ENCODE measurements at regions not wholly inside any gene's neighbourhood (a gene's known extent, or its start where the extent isn't known, plus 50 kb on each side); places are given as distances from the start of the nearest gene placed in this dataset.

DNA sequence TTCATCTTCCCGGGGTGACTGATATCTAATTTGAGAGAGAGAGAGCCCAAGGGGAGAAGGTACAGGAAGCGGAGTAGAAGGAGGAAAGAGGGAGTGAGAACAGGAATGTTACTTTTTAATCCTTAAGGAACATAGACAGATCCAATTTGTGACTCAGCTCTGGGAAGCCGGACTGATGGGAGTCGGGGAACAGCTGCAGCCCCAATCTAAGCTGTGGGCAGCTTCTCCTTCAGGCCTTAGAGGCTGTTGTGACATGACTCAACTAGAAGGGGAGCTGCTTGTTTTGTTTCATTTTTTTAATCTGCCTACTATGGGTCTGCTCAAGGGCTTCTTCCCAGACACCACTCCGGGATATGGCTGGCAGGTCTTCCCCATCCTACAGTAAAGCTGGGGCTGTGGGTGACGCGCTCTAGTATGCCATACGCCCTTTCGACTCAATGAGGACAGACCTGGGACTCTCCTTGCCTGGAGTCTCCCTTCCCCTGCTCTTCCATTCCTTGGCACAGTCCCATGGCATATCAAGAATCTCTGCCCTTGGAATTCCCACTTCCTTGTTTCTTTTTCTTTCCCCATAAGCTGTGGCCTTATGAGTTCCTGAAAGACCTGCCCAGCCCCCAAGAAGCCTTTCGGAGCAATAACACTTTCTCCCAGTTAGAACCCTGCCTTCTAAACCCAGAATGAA lies 103.3 kb upstream of the AKIP1 start:
- no peaks in the 10 kb centered on the region for H3K9me3 ChIP-seq (ENCODE audit: insufficient read depth, low read depth)
- no peak for DNase-seq
- no TSS peak for BruUV-seq (replicated peaks)
- POLR2A ChIA-PET (ENCODE audit: unreplicated experiment) = interaction anchor here (0.5 kb wide), 1 partner anchor 86 kb away, joined by 5 read pairs; no protein-coding TSS in a partner anchor
- H3K27me3 ChIP-seq (ENCODE audit: insufficient read depth, low read depth) = no peaks in the 10 kb centered on the region
- H3F3A ChIP-seq (ENCODE audit: insufficient read depth, low read depth) = no peaks in the 10 kb centered on the region
- H3K9me2 ChIP-seq (ENCODE audit: insufficient read depth) = no peaks in the 10 kb centered on the region
- H3K4me2 ChIP-seq = no peak overlapping the region
- no peak overlapping the region for H3K4me3 ChIP-seq
- H3K4me1 ChIP-seq (replicated peaks; ENCODE audit: insufficient read depth) = peaks cover 9% of the 10 kb centered on the region
- intact Hi-C loops (cut with micrococcal nuclease; ENCODE audit: unreplicated experiment) = no loop called here
- H3K36me3 ChIP-seq (ENCODE audit: low read depth) = no peaks in the 10 kb centered on the region
- TF ChIP-seq EZH2 (IDR thresholded peaks at IDR 0.05; ENCODE audit: low read depth) = no peak
- TF ChIP-seq, protein P1, sequence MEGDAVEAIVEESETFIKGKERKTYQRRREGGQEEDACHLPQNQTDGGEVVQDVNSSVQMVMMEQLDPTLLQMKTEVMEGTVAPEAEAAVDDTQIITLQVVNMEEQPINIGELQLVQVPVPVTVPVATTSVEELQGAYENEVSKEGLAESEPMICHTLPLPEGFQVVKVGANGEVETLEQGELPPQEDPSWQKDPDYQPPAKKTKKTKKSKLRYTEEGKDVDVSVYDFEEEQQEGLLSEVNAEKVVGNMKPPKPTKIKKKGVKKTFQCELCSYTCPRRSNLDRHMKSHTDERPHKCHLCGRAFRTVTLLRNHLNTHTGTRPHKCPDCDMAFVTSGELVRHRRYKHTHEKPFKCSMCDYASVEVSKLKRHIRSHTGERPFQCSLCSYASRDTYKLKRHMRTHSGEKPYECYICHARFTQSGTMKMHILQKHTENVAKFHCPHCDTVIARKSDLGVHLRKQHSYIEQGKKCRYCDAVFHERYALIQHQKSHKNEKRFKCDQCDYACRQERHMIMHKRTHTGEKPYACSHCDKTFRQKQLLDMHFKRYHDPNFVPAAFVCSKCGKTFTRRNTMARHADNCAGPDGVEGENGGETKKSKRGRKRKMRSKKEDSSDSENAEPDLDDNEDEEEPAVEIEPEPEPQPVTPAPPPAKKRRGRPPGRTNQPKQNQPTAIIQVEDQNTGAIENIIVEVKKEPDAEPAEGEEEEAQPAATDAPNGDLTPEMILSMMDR (conservative IDR thresholded peaks at IDR 0.05) = no peak
- no peak overlapping the region for H2AFZ ChIP-seq
- H4K20me1 ChIP-seq (ENCODE audit: insufficient read depth) = no peaks in the 10 kb centered on the region
- H3K27ac ChIP-seq = no peak overlapping the region
- CTCF ChIA-PET = no interaction called here
- no peaks in the 10 kb centered on the region for H3K79me2 ChIP-seq (ENCODE audit: low read depth)

DNA sequence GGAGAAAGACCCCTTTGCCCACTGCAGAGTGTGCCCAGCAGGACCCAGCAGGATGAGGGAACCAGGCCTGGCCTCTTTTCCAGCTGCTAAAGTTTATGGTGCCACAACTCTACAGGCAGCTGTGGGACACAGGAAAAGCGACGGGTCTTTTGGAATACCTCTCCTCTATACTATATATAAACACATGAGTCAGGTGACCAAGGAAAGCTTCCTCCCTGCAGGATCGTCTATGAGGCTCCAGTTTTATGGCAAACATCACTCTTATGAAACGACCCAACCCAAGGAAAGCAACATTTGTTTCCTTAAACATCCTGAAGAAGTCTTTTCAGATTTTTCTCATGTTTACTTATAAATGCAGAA lies 102.8 kb upstream of the AKIP1 start:
- intact Hi-C loops (cut with micrococcal nuclease; ENCODE audit: unreplicated experiment) = no loop called here
- H3K4me1 ChIP-seq (replicated peaks; ENCODE audit: insufficient read depth) = peaks cover 14% of the 10 kb centered on the region

DNA sequence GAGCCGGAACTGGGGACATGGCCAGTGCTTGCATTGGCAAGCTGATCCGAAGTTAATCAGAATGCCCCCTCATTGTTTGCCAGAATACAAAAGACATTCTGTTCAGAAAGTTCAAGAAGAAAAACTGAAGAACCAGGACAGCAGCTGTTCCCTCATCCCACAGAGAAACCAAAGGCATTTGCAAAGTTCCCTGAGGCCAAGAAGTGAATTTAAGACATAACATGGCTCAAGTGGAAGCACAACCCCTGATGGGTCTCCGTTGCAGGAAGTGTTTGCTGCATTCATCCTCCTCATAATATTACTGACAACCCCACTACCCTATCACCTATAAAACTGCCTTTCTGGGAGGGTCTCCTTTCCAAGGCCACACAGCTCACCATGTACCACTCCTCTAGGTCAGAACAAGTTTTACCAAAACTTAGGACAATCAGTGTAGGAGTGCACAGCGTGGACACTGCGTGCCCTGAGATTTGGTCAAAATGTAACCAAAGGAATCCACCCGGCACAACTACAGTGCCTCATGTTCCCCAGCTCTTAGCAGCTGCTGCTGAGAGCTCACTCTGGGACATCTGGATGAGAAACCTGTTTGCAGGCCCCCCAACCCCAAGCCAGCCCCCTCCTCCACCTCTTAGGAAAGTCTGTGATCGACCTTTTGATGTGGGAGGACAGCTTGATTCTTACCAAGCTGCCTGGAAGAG lies 101.6 kb upstream of the AKIP1 start:
- H4K20me1 ChIP-seq (ENCODE audit: insufficient read depth) = no peaks in the 10 kb centered on the region
- no peaks in the 10 kb centered on the region for H3K9me2 ChIP-seq (ENCODE audit: insufficient read depth)
- H3K4me1 ChIP-seq (replicated peaks; ENCODE audit: insufficient read depth) = peaks cover 26% of the 10 kb centered on the region
- H3K4me3 ChIP-seq = no peak overlapping the region
- H3K4me2 ChIP-seq = no peak overlapping the region
- H3K9me3 ChIP-seq (ENCODE audit: insufficient read depth, low read depth) = no peaks in the 10 kb centered on the region
- no peak overlapping the region for H2AFZ ChIP-seq
- ChIA-PET CTCF (no interaction called here), POLR2A (ENCODE audit: unreplicated experiment) (no interaction called here)
- DNase-seq = no peak
- no peaks in the 10 kb centered on the region for H3K79me2 ChIP-seq (ENCODE audit: low read depth)
- no TSS peak for BruUV-seq (replicated peaks)
- H3K36me3 ChIP-seq (ENCODE audit: low read depth) = no peaks in the 10 kb centered on the region
- no peaks in the 10 kb centered on the region for H3K27me3 ChIP-seq (ENCODE audit: insufficient read depth, low read depth)
- H3K27ac ChIP-seq = no peak overlapping the region
- TF ChIP-seq EZH2 (IDR thresholded peaks at IDR 0.05; ENCODE audit: low read depth) = no peak
- TF ChIP-seq, protein P1 (conservative IDR thresholded peaks at IDR 0.05) = no peak
- intact Hi-C loops (cut with micrococcal nuclease; ENCODE audit: unreplicated experiment) = no loop called here
- H3F3A ChIP-seq (ENCODE audit: insufficient read depth, low read depth) = peaks cover 14% of the 10 kb centered on the region

More for the DNA sequence above, 102.8 kb upstream of the AKIP1 start:
- no TSS peak for BruUV-seq (replicated peaks)
- Histone ChIP-seq H3K27me3 (ENCODE audit: insufficient read depth, low read depth) (no peaks in the 10 kb centered on the region), H3K4me3 (no peak overlapping the region), H3K9me3 (ENCODE audit: insufficient read depth, low read depth) (no peaks in the 10 kb centered on the region), H3K9me2 (ENCODE audit: insufficient read depth) (no peaks in the 10 kb centered on the region), H3K79me2 (ENCODE audit: low read depth) (no peaks in the 10 kb centered on the region), H3F3A (ENCODE audit: insufficient read depth, low read depth) (peaks cover 3% of the 10 kb centered on the region), H3K27ac (no peak overlapping the region), H3K4me2 (no peak overlapping the region), H4K20me1 (ENCODE audit: insufficient read depth) (no peaks in the 10 kb centered on the region), H3K36me3 (ENCODE audit: low read depth) (no peaks in the 10 kb centered on the region), H2AFZ (no peak overlapping the region)
- TF ChIP-seq EZH2 (IDR thresholded peaks at IDR 0.05; ENCODE audit: low read depth) = no peak
- TF ChIP-seq, protein P1 (conservative IDR thresholded peaks at IDR 0.05) = no peak
- ChIA-PET CTCF (no interaction called here), POLR2A (ENCODE audit: unreplicated experiment) (no interaction called here)
- DNase-seq = no peak
